Stimulated activated CD4-positive, alpha-beta T cell treated with anti-CD3 and anti-CD28 coated beads, Interleukin-4, amount 100 ng/mL, for 1 hour (primary cell): ENCODE measurements at regions not wholly inside any gene's neighbourhood (a gene's known extent, or its start where the extent isn't known, plus 50 kb on each side); places are given as distances from the start of the nearest gene placed in this dataset.
"Not testable (repeated sequence)": the region's sequence is repeated elsewhere in the genome, so short reads cannot be mapped to it uniquely, and the experiment has no call there.

ENCODE experiments used
- DNase-seq: peaks from one replicate; pipeline ENCODE4 v3.0.0-alpha.2; 2020

GRCh38 chr12:28693565-28694219 is 455.4 kb upstream of the FAR2 start:
- no peak for DNase-seq

GRCh38 chr12:28698553-28698952 is 450.5 kb upstream of the FAR2 start:
- DNase-seq = no peak

GRCh38 chr12:28699029-28699428 is 450.0 kb upstream of the FAR2 start:
- DNase-seq = no peak

GRCh38 chr12:28700161-28700560 is 448.9 kb upstream of the FAR2 start:
- DNase-seq = no peak

GRCh38 chr12:28704477-28705169 is 444.5 kb upstream of the FAR2 start:
- no peak for DNase-seq

- DNase-seq = no peak
Observed at GRCh38 chr12:28708918-28709371, 440.1 kb upstream of the FAR2 start.

- no peak for DNase-seq
Observed at GRCh38 chr12:28709986-28710685, 438.9 kb upstream of the FAR2 start.

- DNase-seq = no peak
Observed at GRCh38 chr12:28710882-28711281, 438.2 kb upstream of the FAR2 start.

GRCh38 chr12:28711421-28711820 is 437.7 kb upstream of the FAR2 start:
- no peak for DNase-seq

- DNase-seq = no peak
Observed at GRCh38 chr12:28742791-28743190, 406.3 kb upstream of the FAR2 start.

- no peak for DNase-seq
Observed at GRCh38 chr12:28746734-28747325, 402.2 kb upstream of the FAR2 start.

GRCh38 chr12:28750946-28751685 is 398.0 kb upstream of the FAR2 start:
- DNase-seq = no peak

- DNase-seq = no peak
Observed at GRCh38 chr12:28755027-28755426, 394.1 kb upstream of the FAR2 start.

GRCh38 chr12:28759333-28759732 is 389.7 kb upstream of the FAR2 start:
- no peak for DNase-seq

- DNase-seq = not testable (repeated sequence)
Observed at GRCh38 chr12:28760040-28760903, 388.8 kb upstream of the FAR2 start.

- not testable (repeated sequence) for DNase-seq
Observed at GRCh38 chr12:28761897-28762296, 387.2 kb upstream of the FAR2 start.

- DNase-seq = no peak
Observed at GRCh38 chr12:28766398-28766797, 382.7 kb upstream of the FAR2 start.

- DNase-seq = no peak
Observed at GRCh38 chr12:28767836-28768348, 381.2 kb upstream of the FAR2 start.

- DNase-seq = no peak
Observed at GRCh38 chr12:28770322-28770721, 378.8 kb upstream of the FAR2 start.

GRCh38 chr12:28771968-28772367 is 377.1 kb upstream of the FAR2 start:
- no peak for DNase-seq

- no peak for DNase-seq
Observed at GRCh38 chr12:28775556-28775955, 373.5 kb upstream of the FAR2 start.

GRCh38 chr12:28776220-28776619 is 372.9 kb upstream of the FAR2 start:
- no peak for DNase-seq
